ENCODE measurements at regions not wholly inside any gene's neighbourhood (a gene's known extent, or its start where the extent isn't known, plus 50 kb on each side); places are given as distances from the start of the nearest gene placed in this dataset.
A peak's percentile ranks its signal among the peaks of the same experiment; 100 is the strongest.

DNA sequence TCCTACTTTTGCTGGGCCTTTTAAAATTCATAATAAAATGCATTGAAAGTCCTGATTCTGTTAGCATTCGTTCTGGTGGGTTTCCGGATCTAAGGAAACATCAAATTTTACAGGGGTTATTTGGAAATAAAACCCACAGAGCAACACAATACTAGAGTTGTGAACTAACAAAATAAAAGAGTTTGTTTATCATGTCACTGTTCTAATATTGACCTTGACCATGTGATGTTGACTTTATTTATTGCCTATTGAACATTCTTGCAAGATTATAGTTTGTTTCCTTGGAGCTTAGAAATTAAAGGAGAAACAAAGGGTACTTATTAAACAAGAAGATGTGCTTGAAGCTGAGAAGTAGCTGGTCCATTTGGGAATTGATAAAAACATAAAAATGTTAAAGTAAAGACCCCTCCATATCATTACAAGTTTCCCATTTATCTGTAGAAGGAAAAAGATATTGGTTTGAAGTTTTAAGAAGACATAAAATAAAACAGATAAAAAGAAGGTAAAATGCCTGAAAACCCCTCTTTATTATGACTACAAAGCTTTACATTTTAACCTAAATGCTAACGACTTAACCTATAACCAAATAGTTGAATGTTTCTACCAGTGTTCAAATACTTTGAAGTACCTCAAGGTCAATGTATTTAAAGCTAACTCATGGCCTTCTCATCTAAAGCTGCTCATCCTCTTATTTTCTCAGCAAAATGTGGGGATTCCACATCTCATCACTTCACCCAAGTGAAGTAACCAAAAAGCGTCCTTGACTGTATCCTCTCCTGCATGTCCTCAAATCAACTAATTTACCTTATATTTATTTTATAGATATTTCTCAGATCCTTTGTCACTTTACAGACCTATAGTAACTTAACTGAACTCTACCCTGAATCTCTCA, 179.6 kb downstream of the GASK1B start:
- peak; percentile 6 for FAIRE-seq
- DNase-seq (ENCODE audit: insufficient read length, low spot score) = no peak
- TF ChIP-seq, protein P1, sequence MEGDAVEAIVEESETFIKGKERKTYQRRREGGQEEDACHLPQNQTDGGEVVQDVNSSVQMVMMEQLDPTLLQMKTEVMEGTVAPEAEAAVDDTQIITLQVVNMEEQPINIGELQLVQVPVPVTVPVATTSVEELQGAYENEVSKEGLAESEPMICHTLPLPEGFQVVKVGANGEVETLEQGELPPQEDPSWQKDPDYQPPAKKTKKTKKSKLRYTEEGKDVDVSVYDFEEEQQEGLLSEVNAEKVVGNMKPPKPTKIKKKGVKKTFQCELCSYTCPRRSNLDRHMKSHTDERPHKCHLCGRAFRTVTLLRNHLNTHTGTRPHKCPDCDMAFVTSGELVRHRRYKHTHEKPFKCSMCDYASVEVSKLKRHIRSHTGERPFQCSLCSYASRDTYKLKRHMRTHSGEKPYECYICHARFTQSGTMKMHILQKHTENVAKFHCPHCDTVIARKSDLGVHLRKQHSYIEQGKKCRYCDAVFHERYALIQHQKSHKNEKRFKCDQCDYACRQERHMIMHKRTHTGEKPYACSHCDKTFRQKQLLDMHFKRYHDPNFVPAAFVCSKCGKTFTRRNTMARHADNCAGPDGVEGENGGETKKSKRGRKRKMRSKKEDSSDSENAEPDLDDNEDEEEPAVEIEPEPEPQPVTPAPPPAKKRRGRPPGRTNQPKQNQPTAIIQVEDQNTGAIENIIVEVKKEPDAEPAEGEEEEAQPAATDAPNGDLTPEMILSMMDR (IDR thresholded peaks at IDR 0.05; ENCODE audit: insufficient read depth, missing control alignments) = no peak

DNA sequence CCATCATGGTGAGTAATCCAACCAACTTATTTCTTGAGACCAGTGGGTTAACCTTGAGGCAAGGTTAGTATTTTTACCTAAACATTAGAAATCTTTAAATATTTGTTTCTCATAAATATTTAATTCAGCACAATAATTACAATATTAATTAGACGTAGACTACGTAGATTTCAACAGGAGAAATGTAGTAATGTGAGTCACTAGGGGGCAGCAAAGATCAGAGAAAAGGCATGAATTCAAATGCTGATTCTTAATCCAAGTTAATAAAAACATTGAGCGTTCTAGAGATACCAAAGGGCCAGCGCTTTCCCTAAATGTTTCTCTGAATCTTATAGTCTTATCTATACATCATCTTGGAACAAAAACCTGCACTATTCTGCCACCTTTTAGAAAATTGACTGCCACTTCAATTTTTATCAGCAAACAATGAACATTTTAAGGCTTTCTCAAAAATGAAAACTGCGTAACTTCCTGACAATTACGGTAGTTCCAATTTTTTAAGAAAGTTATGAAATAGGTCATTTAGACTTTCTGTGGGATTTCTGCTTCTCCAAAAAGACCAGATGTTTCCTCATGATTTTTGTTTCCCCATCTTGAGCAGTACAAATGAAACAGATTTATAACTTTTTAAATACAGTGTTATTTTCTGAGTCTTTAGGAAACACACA, 180.7 kb downstream of the GASK1B start:
- DNase-seq (ENCODE audit: insufficient read length, low spot score) = no peak
- peak; percentile 61 for FAIRE-seq

DNA sequence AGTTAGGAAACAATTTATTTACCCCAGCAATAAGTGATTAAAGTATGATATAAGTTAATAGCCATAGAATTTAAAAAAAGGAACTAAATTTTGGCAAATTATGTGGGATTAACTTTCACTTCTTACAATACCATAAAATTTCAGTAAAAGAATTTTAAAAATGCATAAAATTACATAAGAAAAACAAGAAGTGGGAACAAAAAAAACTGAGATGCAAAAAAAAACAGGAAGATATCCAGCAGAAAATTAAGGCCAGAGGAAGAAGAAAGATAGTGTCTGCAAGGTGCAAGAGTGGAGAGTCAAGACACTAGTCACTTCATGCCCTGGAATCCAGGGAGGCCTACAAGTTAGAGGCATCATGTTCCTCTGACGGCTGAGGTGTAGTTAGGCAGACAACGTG, 184.2 kb downstream of the GASK1B start:
- TF ChIP-seq, protein P1 (IDR thresholded peaks at IDR 0.05; ENCODE audit: insufficient read depth, missing control alignments) = no peak
- DNase-seq (ENCODE audit: insufficient read length, low spot score) (no peak), FAIRE-seq (no peak)

More for the DNA sequence above, 180.7 kb downstream of the GASK1B start:
- TF ChIP-seq, protein P1 (IDR thresholded peaks at IDR 0.05; ENCODE audit: insufficient read depth, missing control alignments) = peak; percentile 82

- TF ChIP-seq, protein P1 (IDR thresholded peaks at IDR 0.05; ENCODE audit: insufficient read depth, missing control alignments) = no peak
- FAIRE-seq = no peak
- DNase-seq (ENCODE audit: insufficient read length, low spot score) = no peak
These were observed 188.4 kb downstream of the GASK1B start for GRCh38 chr4:157984285-157984911.

DNA sequence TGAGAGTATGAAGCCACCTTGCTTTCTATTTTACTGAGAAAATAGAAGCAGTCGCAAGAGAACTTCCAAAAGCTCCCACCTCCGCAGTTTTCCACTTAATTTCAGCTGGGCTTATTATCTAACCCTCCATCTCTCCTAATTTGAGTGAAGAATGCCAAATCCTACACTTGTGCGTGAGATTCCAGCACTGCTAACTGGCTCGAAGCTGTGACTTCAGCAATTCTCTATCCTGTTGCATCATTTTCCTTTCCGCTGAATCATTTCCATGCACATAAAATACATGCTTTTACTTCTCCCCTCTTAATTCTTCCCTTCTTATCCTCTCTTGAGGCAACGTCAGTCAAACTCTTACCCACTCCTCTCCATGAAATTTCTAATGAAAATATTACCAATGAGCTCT, 189.5 kb downstream of the GASK1B start:
- TF ChIP-seq, protein P1 (IDR thresholded peaks at IDR 0.05; ENCODE audit: insufficient read depth, missing control alignments) = no peak
- DNase-seq (ENCODE audit: insufficient read length, low spot score) = no peak
- no peak for FAIRE-seq

- TF ChIP-seq, protein P1 (IDR thresholded peaks at IDR 0.05; ENCODE audit: insufficient read depth, missing control alignments) = no peak
- FAIRE-seq = no peak
- no peak for DNase-seq (ENCODE audit: insufficient read length, low spot score)
These were observed 192.7 kb downstream of the GASK1B start for GRCh38 chr4:157980158-157980557.
